H1 (cell line): ENCODE measurements at regions not wholly inside any gene's neighbourhood (a gene's known extent, or its start where the extent isn't known, plus 50 kb on each side); places are given as distances from the start of the nearest gene placed in this dataset.

Experiments used
- CTCF ChIA-PET: fragments of 300-600 bp; sonication (Branson Sonifier 250); formaldehyde crosslinking; loops from one replicate; lab custom pipeline; 2021; ENCODE audit not compliant: partially characterized antibody; lab: Charles Lee
- POLR2A ChIA-PET: fragments of 300-600 bp; sonication (Branson Sonifier 250); formaldehyde crosslinking; loops from one replicate; lab custom pipeline; 2021; ENCODE audit warnings: inconsistent platforms; ENCODE audit not compliant: partially characterized antibody; lab: Charles Lee
- DNase-seq, 2 experiments: peaks; one replicate each; pipeline versions ENCODE4 v3.0.0 to v3.0.0-alpha.2; 2010 to 2022; ENCODE audit warnings: low spot score in 2 of 2, low read depth in 1 of 2, mixed read lengths in 1 of 2
- FAIRE-seq: peaks from 2 replicates; lab custom pipeline; 2011; peaks lifted over from hg19 to GRCh38; lab: Jason Lieb, UNC
- H2AFZ ChIP-seq: 2 replicates; pipeline ENCODE4 v1.8.1; 2012; ENCODE audit warnings: low read length, inconsistent platforms
- H2AK5ac ChIP-seq: 2 replicates; pipeline ENCODE4 v1.6.1; 2013; ENCODE audit warnings: low read depth, low read length
- H2BK120ac ChIP-seq: replicated peaks from 2 replicates; pipeline ENCODE3; 2013; ENCODE audit warnings: low read depth, low read length, inconsistent platforms
- H2BK12ac ChIP-seq: 2 replicates; pipeline ENCODE4 v1.6.1; 2013; ENCODE audit warnings: low read depth, low read length
- H2BK15ac ChIP-seq: 2 replicates; pipeline ENCODE4 v1.6.1; 2013; ENCODE audit warnings: low read length
- H2BK20ac ChIP-seq: 2 replicates; pipeline ENCODE4 v1.6.1; 2013; ENCODE audit warnings: low read length
- H2BK5ac ChIP-seq: 2 replicates; pipeline ENCODE4 v1.6.1; 2013; ENCODE audit warnings: low read depth, low read length
- H3K14ac ChIP-seq: 2 replicates; pipeline ENCODE4 v1.6.1; 2013; ENCODE audit warnings: inconsistent platforms; ENCODE audit not compliant: insufficient read length
- H3K18ac ChIP-seq: 2 replicates; pipeline ENCODE4 v1.6.1; 2013; ENCODE audit warnings: low read length; ENCODE audit errors: extremely low read depth
- H3K23ac ChIP-seq: 2 replicates; pipeline ENCODE4 v1.6.1; 2013; ENCODE audit warnings: inconsistent platforms; ENCODE audit not compliant: insufficient read length
- H3K23me2 ChIP-seq: 2 replicates; pipeline ENCODE4 v1.6.1; 2013; ENCODE audit warnings: low read depth, low read length
- H3K27ac ChIP-seq: 2 replicates; pipeline ENCODE4 v1.6.1; 2011; ENCODE audit warnings: low read depth, low read length, inconsistent platforms
- H3K27me3 ChIP-seq, 4 experiments: replicated peaks in 1 of 4; 1 replicate in 1 of 4; 2 replicates in 3 of 4; pipeline versions ENCODE4 v1.6.1 to v1.8.1; 2011 to 2013; ENCODE audit warnings: low read length in 3 of 4, mild to moderate bottlenecking in 3 of 4, inconsistent platforms in 2 of 4, mixed read lengths in 2 of 4, moderate library complexity in 1 of 4; ENCODE audit not compliant: control insufficient read depth in 3 of 4, insufficient read depth in 3 of 4; ENCODE audit errors: extremely low read depth in 1 of 4
- H3K36me3 ChIP-seq, 4 experiments: 2 replicates each; pipeline versions ENCODE4 v1.6.1 to v1.8.1; 2011 to 2013; ENCODE audit warnings: mild to moderate bottlenecking in 4 of 4, low read length in 3 of 4, moderate library complexity in 2 of 4, control low read depth in 1 of 4, inconsistent platforms in 1 of 4; ENCODE audit not compliant: insufficient read depth in 4 of 4, control insufficient read depth in 2 of 4
- H3K4ac ChIP-seq: replicated peaks from 2 replicates; pipeline ENCODE3; 2013; ENCODE audit warnings: low read length, low read depth, mixed read lengths, inconsistent platforms; ENCODE audit not compliant: insufficient read length
- H3K4me1 ChIP-seq, 4 experiments: replicated peaks in 1 of 4; 1 replicate in 1 of 4; 2 replicates in 3 of 4; pipeline versions ENCODE4 v1.6.1 to v1.8.1; 2011 to 2013; ENCODE audit warnings: low read length in 3 of 4, inconsistent platforms in 2 of 4, mixed read lengths in 1 of 4; ENCODE audit not compliant: insufficient read depth in 4 of 4, control insufficient read depth in 3 of 4
- H3K4me2 ChIP-seq, 2 experiments: 2 replicates each; pipeline versions ENCODE4 v1.6.1 to v1.8.1; 2011 to 2013; ENCODE audit warnings: low read depth in 2 of 2, low read length in 2 of 2, control low read depth in 1 of 2, inconsistent platforms in 1 of 2, mild to moderate bottlenecking in 1 of 2; ENCODE audit not compliant: insufficient read depth in 1 of 2
- H3K4me3 ChIP-seq, 4 experiments: fragments of 200-600, 300-600 bp in 1 of 4; sonication (generic), shearing (Covaris generic), sonication (Bioruptor Twin) in 1 of 4; 2 replicates each; pipeline versions ENCODE4 v1.5.1 to v1.8.1; 2011 to 2016; ENCODE audit warnings: low read length in 4 of 4, low read depth in 3 of 4, control low read depth in 2 of 4, inconsistent platforms in 2 of 4, mild to moderate bottlenecking in 2 of 4, mixed read lengths in 1 of 4, moderate library complexity in 1 of 4; ENCODE audit not compliant: insufficient read depth in 2 of 4; ENCODE audit errors: extremely low read depth in 1 of 4
- H3K56ac ChIP-seq: replicated peaks from 2 replicates; pipeline ENCODE3; 2013; ENCODE audit warnings: low read depth, mild to moderate bottlenecking, mixed read lengths, low read length, inconsistent platforms; ENCODE audit not compliant: insufficient read length
- H3K79me1 ChIP-seq: 2 replicates; pipeline ENCODE4 v1.6.1; 2013; ENCODE audit warnings: low read depth, low read length, control low read depth
- H3K79me2 ChIP-seq, 2 experiments: 2 replicates each; pipeline versions ENCODE4 v1.6.1 to v1.8.1; 2012 to 2013; ENCODE audit warnings: low read length in 2 of 2, mild to moderate bottlenecking in 2 of 2, inconsistent platforms in 1 of 2; ENCODE audit not compliant: insufficient read depth in 2 of 2, control insufficient read depth in 1 of 2
- H3K9ac ChIP-seq, 4 experiments: replicated peaks in 1 of 4; 1 replicate in 1 of 4; 2 replicates in 3 of 4; pipeline versions ENCODE4 v1.6.1 to v1.8.1; 2011 to 2013; ENCODE audit warnings: low read depth in 3 of 4, low read length in 3 of 4, control low read depth in 2 of 4, mild to moderate bottlenecking in 2 of 4, moderate library complexity in 2 of 4, inconsistent platforms in 1 of 4; ENCODE audit errors: extremely low read depth in 1 of 4
- H3K9me3 ChIP-seq, 2 experiments: 2 replicates each; pipeline versions ENCODE4 v1.6.1 to v1.8.1; 2012 to 2013; ENCODE audit warnings: mild to moderate bottlenecking in 2 of 2, moderate library complexity in 2 of 2, control low read depth in 1 of 2, inconsistent platforms in 1 of 2, low read depth in 1 of 2, low read length in 1 of 2, mixed read lengths in 1 of 2; ENCODE audit not compliant: insufficient read depth in 2 of 2
- H4K20me1 ChIP-seq, 2 experiments: replicated peaks in 1 of 2; 2 replicates each; pipeline versions ENCODE3 to v1.8.1; 2011 to 2013; ENCODE audit warnings: inconsistent platforms in 2 of 2, low read length in 2 of 2, mild to moderate bottlenecking in 1 of 2; ENCODE audit not compliant: insufficient read depth in 2 of 2, control insufficient read depth in 1 of 2
- H4K5ac ChIP-seq: 2 replicates; pipeline ENCODE4 v1.6.1; 2013; ENCODE audit warnings: low read length, low read depth, mixed read lengths, inconsistent platforms; ENCODE audit not compliant: insufficient read length
- H4K8ac ChIP-seq: 2 replicates; pipeline ENCODE4 v1.8.0; 2013; ENCODE audit warnings: mild to moderate bottlenecking, moderate library complexity, low read length, inconsistent platforms; ENCODE audit not compliant: insufficient read depth; ENCODE audit errors: extremely low read depth
- H4K91ac ChIP-seq: replicated peaks from 2 replicates; pipeline ENCODE3; 2013; ENCODE audit warnings: low read length, mixed read lengths, inconsistent platforms; ENCODE audit not compliant: insufficient read length
- CTBP2 ChIP-seq: IDR thresholded peaks from 2 replicates; pipeline ENCODE4 v1.7.0; 2011; ENCODE audit warnings: borderline replicate concordance, mild to moderate bottlenecking, moderate library complexity, mixed read lengths, low read length; ENCODE audit not compliant: insufficient read depth, insufficient read length
- CTCF ChIP-seq, 3 experiments: IDR thresholded peaks; 1 replicate in 2 of 3; 2 replicates in 1 of 3; pipeline versions ENCODE4 v1.5.1 to v1.6.1; 2011; ENCODE audit warnings: low read length in 3 of 3, mild to moderate bottlenecking in 3 of 3, inconsistent platforms in 2 of 3, low read depth in 1 of 3, moderate library complexity in 1 of 3; ENCODE audit not compliant: insufficient read depth in 1 of 3; ENCODE audit errors: control extremely low read depth in 1 of 3
- E2F6 ChIP-seq: IDR thresholded peaks from 2 replicates; pipeline ENCODE4 v1.6.1; 2012; ENCODE audit warnings: inconsistent platforms
- EGR1 ChIP-seq: IDR thresholded peaks from 2 replicates; pipeline ENCODE4 v1.6.1; 2011; ENCODE audit warnings: low read depth, low read length, borderline replicate concordance
- FOSL1 ChIP-seq: IDR thresholded peaks from 2 replicates; pipeline ENCODE4 v1.6.1; 2011; ENCODE audit warnings: mild to moderate bottlenecking, low read depth, low read length, moderate library complexity; ENCODE audit not compliant: insufficient read depth
- HDAC2 ChIP-seq, 2 experiments: fragments of 300-600 bp in 1 of 2; sonication (generic) in 1 of 2; IDR thresholded peaks; 2 replicates each; pipeline ENCODE4 v1.6.1; 2011 to 2012; ENCODE audit warnings: low read depth in 2 of 2, low read length in 2 of 2, mild to moderate bottlenecking in 2 of 2, moderate library complexity in 2 of 2, borderline replicate concordance in 1 of 2, inconsistent platforms in 1 of 2
- KDM1A ChIP-seq: fragments of 200-600, 300-600 bp; sonication (generic); IDR thresholded peaks from 2 replicates; pipeline ENCODE4 v1.7.1; 2016; ENCODE audit warnings: mild to moderate bottlenecking, low read length, borderline replicate concordance
- KDM4A ChIP-seq: IDR thresholded peaks from one replicate; pipeline ENCODE4 v1.7.1; 2012; ENCODE audit warnings: low read depth, mild to moderate bottlenecking, moderate library complexity, low read length, inconsistent platforms; ENCODE audit not compliant: severe bottlenecking
- SIRT6 ChIP-seq: IDR thresholded peaks from one replicate; pipeline ENCODE4 v1.7.1; 2012; ENCODE audit warnings: low read length, inconsistent platforms
- TAF7 ChIP-seq: optimal IDR thresholded peaks from 2 replicates; pipeline ENCODE3; 2011; ENCODE audit warnings: low read depth, mild to moderate bottlenecking, inconsistent platforms, low read length, moderate library complexity, borderline replicate concordance
- WGBS, 2 experiments: shearing (Covaris generic) in 1 of 2; methylation state at CpG; one replicate each; pipeline versions ENCODE4 v1.1.6 to v1.1.7; 2013 to 2015; ENCODE audit warnings: low lambda C conversion rate in 2 of 2, mixed read lengths in 2 of 2, inconsistent platforms in 1 of 2, low coverage in 1 of 2, missing lambda C conversion rate in 1 of 2; ENCODE audit not compliant: insufficient replicate concordance in 2 of 2, insufficient coverage in 1 of 2, insufficient read length in 1 of 2; ENCODE audit errors: extremely low coverage in 1 of 2, missing lambda C conversion rate in 1 of 2; 5-methylcytosine and 5-hydroxymethylcytosine counted together

GRCh38 chr9:120151149-120151548 lies 428.8 kb downstream of the CDK5RAP2 start:
- Histone ChIP-seq H3K9me3 (no peaks in the 10 kb centered on the region), H3K56ac (no peak overlapping the region), H2AFZ (no peak overlapping the region), H2BK120ac (no peak overlapping the region), H3K4me2 (no peak overlapping the region), H3K27ac (no peak overlapping the region), H3K4ac (no peak overlapping the region), H2AK5ac (no peak overlapping the region), H4K8ac (no peak overlapping the region), H2BK20ac (peak overlapping the region; percentile 61; the same call in 1 of the 2 replicates), H3K23ac (no peak overlapping the region), H3K9ac (no peak overlapping the region), H3K23me2 (no peaks in the 10 kb centered on the region), H2BK5ac (no peak overlapping the region), H3K14ac (no peak overlapping the region), H3K4me3 (no peak overlapping the region), H2BK15ac (no peak overlapping the region), H3K36me3 (no peaks in the 10 kb centered on the region), H3K18ac (no peak overlapping the region), H3K27me3 (peaks cover 0 to 3% (median 0%) of the 10 kb centered on the region in 4 experiments; a peak in 1 of 7 replicates), H3K79me1 (no peaks in the 10 kb centered on the region), H3K79me2 (peaks cover 0 to 3% of the 10 kb centered on the region in 2 experiments; a peak in 1 of 4 replicates), H4K20me1 (no peaks in the 10 kb centered on the region), H2BK12ac (no peak overlapping the region), H4K5ac (no peak overlapping the region), H4K91ac (no peak overlapping the region), H3K4me1 (peaks cover 0 to 4% (median 0%) of the 10 kb centered on the region in 4 experiments; a peak in 2 of 7 replicates)
- FAIRE-seq (no peak), DNase-seq (no peak)
- POLR2A ChIA-PET: no interaction called here
- CTCF ChIA-PET: interaction anchor here (1.0 to 1.8 kb wide), 2 partner anchors 43 to 162 kb away, joined by 3 to 4 read pairs; no protein-coding TSS in a partner anchor
- 91% methylated on average over 3 of the region's 3 CpGs; no CpG with 5 or more reads in 1 of the 2 experiments for WGBS, 2 experiments
- TF ChIP-seq EGR1: no peak
- TF ChIP-seq CTCF (IDR thresholded peaks at IDR 0.05; ENCODE audit: control extremely low read depth in 1 of 3, insufficient read depth in 1 of 3, low read depth in 1 of 3, low read length in 3 of 3): no peak
- no peak for TF ChIP-seq CTBP2
- no peak for TF ChIP-seq FOSL1
- no peak for TF ChIP-seq E2F6
- TF ChIP-seq SIRT6: no peak
- TF ChIP-seq TAF7: no peak
- no peak for TF ChIP-seq KDM4A
- TF ChIP-seq HDAC2 (IDR thresholded peaks at IDR 0.05; ENCODE audit: borderline replicate concordance in 1 of 2, low read depth in 2 of 2, low read length in 2 of 2): no peak
- no peak for TF ChIP-seq KDM1A
